ENCODE measurements at regions not wholly inside any gene's neighbourhood (a gene's known extent, or its start where the extent isn't known, plus 50 kb on each side); places are given as distances from the start of the nearest gene placed in this dataset.

DNA sequence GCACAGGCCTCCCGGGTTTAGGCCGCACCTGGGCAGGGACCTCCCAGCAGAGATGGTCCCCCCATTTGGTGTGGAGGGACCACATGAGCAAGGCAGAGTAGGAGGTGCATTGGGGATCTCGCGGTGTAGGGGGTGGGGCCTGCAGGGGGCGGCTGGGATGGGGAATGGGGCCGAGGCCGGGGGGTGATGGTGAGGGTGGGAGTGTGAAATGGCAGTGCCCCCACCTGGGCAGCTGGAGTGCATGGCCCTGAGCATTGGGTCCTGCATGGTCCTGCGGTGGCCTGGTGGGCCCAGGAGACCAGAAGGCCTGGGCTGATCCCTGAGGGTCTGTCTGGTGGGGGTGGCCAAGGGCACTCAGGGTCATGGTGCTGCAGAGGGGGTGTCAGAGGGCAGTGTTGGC, 111.8 kb downstream of the KIF26A start:
- DNase-seq: no peak

DNA sequence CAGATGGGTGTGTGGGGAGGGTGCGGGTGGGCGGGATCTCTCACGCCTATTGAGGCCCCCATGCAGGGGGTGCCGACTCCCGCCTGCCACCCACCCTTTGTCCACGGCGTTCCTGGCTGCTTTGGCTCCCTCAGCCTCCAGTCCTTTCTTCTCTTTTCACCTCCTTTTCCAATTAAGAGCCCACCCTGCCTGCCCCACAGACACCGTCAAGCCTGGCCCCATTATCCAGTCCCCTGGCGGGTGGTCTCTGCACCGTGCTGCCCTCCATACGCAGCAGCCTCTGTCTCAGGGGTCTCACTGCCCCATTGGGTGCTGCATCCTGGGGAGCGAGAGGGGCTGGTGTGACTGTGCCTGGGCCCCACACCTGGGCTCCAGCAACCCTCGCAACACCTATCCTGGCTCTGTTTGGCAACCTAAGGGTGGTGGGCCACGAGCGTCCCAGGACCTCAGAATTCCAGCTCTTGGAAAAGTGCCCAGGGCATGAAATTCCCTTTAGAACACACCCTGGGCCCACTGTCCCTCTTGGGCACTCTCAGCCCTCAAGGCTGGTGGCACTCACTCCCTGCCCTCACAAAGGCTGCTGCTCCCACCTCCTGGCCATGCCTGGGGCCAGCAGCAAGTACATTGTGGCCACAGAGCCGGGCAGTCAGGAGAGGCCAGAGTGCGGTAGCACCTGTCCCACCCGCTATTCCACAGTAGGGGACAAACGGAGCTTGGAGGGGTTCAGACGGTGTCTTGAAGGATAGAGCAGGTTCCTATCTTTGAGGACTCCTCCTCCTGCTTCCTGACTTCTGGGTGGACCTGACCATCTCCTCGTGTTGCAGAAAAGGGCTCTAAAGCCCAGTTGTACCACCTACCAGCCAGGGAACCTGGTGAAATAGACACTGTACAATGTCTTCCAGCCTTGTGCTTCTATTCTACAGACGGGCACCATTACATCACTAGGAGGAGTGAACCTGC, 114.1 kb downstream of the KIF26A start:
- no peak for DNase-seq

DNA sequence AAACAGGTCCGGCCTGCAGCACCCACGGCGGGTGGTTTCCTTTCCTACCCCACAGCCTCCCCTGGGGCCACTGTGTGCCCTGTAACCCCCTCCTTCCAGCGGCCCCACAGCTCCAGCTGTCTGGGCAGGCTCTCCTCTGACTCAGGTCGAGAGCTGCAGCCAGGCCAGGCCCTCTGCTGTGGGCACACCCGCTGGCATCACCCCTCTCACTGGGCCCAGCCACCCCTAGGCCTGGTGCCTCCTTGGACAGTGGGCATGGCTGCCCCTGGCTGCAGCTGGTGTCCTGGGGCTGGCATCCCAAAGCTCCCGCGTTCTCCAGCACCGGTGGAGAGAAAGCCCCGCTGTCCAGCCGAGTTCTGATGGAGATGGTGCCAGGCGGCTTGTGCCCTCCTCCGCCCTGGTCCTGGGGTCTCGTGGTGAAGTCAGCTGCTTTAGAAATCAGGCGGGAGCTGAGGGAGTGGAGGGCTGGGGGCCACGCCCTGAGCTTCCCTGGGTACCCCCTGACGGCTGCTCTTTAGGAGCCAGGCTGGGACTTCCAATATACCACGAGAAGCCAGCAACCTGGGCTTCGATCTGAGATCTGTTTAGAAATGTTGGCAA, 114.9 kb downstream of the KIF26A start:
- DNase-seq: no peak

DNA sequence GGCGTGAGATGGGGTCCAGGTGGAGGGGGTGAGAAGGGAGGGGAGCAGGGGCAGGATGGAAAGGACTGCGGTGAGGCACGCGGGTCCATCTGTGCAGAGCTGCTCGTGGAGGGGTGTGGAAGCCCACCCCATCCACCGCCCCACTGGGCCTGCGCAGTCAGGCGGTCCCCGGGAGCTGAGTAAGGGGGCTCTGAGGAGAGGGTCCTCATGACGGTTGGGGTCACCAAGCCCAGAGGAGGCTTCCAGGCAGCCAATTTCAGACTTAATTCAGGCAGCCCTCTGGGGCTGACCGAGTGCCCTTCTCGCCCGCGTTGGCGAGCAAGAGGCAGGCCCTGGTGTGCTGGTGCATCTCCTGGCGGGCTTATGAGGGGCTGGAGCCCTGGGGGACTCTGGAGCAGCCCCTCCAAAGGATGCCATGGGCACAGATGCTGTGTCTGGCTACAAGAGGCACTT, 115.5 kb downstream of the KIF26A start:
- no peak for DNase-seq

DNA sequence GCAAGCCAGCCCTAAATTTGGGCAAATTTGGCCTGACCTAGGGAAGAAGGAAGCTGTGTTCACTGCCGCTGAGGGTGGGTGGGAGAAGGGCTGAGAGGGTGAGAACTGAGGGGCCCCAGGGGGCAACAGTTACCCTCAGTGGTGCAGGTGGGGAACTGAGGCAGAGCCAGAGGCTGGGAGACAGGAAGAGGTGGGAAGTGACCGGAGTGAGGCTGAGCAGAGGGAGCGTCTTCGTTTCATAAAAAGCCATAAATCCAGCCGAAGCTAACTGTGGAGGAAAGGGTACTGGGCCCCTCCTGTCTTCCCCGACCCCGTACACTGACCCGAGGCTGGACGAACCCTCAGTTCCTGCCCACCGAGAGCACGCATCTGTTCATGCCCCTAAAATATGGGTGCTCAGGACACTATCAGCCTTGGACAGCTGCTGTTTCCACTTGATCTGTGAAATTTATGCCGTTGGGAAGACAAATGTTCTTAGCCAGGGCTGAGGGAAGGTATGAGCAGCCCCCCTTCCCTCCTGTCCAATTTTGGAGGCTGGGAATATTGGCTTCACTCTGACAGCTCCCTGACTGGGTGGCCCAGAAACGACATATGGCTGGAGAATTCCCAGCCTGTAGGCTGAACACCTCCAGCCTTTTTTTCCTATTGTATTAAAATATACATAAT, 116.5 kb downstream of the KIF26A start:
- DNase-seq: no peak

DNA sequence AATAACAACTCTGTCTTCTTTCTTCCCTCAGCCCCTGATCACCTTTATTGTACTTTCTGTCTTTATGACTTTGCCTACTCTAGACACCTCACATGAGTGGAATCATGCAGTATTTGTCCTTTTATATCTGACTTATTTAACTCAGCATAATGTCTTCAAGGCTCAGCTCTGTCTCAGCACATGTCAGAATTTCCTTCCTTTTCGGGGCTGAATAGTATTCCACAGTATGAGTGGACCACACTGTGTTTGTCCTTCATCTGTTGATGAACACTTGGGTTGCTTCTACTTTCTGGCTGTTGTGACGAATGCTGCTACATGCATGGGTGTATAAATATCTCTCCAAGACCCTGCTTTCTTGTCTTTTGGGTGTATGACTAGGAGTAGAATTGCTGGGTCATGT, 117.6 kb downstream of the KIF26A start:
- no peak for DNase-seq

DNA sequence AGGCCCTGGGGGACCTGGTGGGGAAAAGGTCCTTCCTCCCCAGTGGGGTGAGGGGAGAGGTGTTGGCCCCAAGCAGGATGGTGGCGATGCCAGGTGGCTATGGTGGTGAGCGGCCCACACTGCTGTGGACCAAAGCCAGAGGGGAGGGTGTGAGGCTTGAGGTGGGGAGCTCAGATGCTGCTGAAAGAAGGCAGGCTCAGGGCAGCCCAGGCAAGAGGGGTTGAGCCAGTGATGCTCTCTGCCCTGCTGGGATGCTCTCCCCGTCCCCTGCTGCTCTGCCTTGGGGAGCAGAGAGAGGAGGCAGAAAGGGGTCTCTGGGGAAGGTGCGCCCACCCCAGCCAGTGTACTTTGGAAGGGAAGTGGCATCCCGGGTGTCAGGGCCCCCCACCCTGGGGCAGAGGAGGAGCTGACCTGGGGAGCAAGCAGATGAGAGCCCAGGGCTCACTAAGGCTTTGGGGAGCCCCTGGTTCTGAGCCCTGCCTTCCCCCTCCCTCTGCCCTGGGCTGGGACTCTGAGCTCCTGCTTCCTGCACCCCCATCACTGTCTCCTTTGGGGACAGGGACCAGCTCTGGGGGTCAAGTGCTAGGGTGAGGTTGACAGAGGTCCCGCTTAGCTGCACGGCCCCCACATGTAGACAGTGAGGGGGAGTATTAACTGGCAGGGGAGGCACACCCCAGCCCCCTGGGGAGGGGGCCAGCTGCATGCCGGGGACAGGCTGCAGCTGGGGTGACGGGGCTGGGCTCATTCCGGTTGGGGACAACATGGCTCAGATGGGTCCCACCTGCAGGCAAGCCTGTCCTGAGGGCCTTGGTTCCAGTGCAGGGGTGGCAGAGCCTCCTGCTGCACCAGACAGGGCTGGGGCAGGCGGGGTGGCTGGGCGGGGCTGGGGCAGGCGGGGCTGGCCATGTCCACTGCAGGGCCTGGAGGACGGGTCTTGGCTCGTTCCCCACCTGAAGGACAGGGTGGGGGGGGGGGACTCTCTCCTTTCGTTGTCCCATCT, 124.4 kb downstream of the KIF26A start:
- DNase-seq: no peak

DNA sequence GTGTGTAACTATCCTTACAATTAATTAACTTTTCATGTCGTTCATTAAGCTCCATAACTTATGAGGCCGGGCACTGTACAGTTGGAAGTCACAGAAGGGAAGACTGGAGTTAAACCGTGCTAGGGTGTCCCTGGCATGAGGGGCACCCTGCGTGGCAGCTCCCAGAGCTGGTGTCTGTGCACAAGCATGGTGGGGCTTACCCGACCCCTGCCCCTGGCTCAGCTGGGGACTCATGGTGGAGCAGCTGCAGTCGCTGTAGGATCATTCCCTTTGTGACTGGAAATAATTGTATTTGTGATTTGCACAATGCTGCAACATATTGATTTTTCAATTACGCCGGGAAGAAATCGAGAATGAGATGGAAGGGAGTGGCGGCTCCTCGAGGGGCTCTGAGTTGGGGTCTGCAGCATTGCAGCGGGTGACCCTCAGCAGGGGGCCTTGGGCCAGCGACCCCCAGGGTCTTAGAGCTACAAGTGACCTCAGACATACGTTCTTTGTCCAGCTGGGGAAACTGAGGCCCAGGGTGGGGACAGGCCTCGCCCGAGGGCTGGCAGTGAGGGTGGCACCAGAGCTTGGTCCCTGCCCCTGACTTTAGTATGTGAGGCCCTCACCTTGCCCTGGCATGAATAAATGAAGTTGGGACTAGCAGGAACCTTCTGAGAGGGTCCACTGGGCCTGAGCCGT, 125.4 kb downstream of the KIF26A start:
- DNase-seq: no peak

DNA sequence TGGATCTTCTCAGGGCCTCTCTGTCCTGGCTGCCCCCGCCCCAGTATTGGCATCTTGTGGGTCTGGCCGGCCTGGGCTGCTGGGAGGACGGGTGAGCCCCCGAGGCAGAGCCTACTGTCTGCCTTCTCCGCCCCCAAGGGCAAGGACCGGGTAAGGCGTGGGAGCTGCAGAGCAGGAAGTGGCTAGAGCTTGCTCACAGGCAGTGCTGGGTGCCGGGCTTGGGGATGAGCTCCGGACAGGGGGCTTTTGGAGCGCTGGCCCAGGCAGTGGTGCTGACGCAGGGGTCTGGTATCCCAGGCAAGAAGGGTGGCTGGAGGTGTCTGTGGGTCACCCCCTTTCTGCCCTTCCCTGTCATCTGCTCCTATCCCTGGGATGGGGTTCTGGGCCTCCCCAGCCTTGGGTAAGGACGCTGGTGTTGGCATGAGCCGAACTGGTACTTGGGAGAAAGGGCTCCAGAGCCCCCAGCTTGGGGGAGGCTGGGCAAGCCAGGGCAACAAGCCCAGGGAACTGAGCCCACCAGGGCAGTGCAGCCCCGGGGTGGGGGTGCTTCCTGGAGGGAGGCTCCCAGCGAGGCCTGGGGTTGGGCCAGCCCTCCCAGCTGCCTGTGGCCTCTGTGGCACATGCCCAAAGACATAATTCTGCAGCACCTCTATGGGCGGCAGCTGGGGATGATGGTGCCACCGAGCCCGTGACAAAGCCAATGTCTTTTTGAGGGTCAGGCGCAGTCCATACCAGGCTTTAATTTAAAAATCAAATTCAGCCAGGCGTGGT, 126.3 kb downstream of the KIF26A start:
- DNase-seq: no peak

DNA sequence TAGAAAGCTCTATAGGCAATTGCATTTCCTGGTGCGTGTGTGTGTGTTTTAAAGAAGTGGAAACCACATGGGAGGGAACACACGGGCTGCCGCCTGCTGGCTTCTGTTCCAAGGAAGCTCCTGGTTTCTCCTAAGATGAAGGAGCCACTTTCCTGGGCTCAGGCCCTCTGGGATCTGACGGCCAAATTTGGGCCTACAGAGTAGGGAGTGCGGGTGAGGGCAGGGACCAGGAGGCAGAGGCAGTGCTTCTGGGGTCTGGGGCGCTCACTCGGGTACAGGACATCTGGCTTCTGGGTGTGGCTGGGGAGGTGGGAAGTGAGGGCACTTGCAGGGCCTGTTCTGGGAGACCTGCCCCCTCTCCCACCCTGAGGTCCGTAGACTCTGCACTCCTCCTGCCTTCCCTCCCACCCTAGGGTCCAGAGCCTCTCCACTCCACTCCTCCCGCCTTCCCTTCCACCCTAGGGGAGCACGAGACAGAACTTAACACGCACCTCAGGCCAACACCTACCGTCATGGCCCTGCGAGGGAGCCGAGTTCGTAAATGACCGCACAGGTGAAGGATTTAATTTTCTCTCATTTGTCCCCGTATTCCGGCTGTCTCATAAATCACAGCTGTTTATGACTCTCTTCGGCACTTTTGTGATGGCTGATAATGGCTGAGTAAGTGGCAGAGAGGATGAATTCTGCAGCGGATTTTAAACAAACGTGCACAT, 127.7 kb downstream of the KIF26A start:
- DNase-seq: no peak

DNA sequence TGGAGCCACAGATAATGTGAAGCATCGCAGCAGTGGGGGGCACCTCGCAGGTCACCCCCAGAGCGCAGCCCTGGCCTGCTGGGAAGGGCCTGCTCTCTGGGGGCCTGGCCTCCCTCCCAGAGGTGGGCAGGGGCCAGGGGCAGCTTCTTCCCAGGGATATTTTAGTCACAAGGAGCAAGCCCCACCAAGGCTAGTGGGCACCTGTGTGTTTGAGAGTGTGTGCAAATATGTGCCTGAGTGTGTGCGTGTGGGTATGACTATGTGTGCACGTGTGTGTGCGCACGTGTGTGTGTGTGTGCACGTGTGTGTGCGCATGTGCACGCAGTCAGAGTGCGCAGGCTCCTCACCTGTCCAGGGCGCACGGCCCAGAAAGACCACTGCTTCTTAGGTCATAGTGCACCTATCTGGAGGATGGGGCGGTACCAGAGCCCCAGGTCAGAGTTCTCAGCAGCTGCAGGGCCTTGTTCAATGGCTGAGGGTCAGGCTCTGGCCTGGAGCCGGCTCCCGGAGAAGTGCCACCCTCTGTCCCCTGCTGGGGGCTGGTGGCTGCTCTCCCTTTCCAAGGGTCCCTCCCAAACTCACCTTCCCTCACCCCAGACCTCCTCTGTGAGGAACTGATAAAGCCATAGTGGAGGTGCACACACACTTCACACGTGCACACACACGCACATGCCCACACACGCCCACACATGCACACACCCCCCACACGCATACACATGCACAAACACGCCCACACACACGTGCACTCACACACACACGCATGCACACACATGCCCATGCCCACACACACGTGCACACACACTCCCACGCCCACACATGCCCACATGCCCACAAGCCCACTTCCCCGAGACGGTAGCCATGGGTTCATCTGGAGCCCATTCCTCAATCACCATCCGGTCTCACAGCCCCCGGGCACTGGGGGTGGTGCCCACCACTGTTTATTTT, 128.5 kb downstream of the KIF26A start:
- DNase-seq: no peak

DNA sequence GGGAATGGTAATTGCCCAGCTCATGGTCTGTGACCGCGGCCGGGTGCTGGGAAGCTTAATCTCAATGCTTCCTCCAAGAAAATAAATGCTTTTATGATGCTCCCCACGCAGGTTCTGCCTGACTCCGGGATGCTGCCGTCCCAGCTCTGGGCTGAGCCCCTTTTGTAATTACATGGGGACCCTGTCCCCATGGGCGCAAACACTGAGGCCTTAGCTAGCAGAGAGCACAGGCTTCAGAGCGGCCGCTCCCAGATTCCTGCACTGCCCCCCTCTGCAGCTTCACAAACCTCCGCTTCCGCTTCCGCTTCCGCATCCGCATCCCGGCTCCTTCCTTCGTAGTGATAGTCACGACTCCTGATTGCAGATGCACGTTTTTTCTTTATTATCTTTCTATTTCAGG, 129.5 kb downstream of the KIF26A start:
- DNase-seq: no peak

DNA sequence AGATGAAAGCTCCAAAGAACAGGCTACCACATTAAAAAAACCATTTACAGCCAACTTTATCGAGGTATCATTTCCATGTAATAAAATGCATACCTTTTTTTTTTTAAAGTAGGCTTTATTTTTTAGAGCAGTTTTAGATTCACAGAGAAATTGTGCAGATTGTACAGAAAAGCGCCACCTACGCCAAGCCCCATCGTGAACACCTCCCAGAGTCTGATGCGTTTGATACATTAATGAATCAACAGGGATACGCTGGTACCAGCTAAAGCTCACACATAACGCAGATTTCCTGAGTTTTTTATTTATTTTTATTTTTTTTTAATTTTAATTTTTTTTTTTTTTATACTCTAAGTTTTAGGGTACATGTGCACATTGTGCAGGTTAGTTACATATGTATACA, 129.9 kb downstream of the KIF26A start:
- DNase-seq: no peak

DNA sequence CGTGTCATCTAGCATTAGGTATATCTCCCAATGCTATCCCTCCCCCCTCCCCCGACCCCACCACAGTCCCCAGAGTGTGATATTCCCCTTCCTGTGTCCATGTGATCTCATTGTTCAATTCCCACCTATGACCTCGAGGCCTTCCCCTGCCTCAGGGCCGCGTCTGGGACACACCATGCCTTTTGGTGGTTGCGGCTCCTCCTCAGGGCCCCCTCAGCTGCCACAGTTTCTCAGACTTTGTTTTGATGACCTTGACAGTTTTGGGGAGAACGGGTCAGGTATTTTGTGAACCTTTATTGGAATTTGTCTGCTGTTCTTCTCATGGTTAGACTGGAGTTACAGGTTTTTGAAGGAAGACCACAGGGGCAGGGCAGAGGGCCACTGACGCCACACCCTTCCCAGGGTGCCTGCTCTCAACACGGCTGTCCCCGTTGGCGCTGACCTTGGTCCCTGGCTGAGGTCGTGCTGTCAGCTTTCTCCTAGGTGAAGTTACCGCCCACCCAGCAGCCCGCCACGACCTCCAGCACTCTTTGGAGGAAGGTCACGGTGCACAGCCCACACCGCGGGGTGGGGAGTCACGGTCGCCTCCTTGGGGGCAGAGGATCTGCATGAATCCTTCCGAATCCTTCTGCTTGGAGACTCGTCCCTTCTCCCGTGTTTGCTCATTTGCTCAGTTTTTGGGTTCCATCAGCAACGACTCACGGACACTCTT, 130.5 kb downstream of the KIF26A start:
- peak; percentile 8 for DNase-seq

DNA sequence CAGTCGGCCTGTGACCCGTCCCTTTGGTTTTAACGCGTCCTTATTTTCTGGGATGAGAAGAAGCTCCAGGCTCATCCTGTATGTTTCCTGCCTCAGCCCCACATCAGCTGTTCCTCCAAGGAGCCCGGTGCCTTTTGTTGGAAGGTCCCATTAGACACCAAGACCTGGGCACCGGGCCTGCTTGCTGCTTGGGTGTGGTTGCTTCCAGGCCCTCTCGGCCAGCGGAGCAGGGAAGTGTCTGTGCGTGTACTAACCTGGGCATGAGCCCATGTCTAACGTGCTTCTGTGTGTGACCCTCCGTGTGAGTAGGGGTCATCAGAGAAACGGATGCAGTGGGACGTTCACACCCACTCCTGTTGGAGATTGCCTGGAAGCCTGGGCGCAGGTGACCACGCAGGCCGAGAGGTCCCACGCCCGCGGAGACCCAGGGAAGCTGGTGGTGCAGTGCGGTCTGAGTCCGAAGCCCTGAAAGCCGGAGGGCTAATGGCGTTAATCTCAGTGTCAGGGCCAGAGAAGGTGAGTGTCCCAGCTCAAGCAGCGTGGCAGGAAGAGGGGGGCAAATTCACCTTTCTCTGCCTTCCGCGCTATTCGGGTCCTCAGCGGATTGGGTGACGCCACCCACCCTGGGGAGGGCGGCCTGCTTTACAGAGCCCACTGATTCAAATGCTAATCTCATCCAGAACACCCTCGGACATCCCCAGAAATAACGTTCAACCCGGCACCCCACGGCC, 131.3 kb downstream of the KIF26A start:
- peak; percentile 6 for DNase-seq

DNA sequence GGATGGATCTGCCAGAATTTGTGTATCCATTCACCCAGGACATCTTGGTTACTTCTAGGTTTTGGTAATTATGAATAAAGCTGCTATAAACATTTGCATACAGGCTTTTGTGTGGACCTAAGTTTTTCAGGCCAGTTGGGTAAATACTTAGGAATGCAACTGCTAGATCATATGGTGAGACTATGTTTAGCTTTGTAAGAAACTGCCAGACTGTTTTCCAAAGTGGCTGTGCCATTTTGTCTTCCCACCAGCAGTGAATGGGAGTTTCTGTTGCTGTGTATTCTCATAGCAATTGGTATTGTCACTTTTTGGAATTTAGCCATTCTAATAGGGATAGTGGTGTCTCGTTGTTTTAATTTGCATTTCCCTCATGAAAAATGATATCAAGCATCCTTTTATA, 133.0 kb downstream of the KIF26A start:
- no peak for DNase-seq

DNA sequence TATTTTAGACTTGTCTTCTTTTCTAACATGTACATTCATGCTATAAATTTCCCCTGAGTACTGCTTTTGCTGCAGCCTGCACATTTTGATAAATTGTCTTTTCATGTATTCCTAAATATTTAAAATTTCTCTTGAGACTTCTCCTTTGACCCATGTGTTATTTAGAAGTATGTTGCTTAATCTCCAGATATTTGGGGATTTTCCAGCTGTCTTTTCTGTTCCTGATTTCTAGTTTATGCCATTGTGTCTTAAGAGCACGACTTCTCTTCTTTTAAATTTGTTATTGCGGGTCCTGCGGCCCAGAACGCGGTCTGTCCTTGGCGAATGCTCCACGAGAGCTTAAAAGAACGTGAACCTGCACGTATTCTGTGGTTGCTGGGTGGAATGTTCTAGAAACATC, 136.4 kb downstream of the KIF26A start:
- DNase-seq: no peak

All from stimulated activated CD8-positive, alpha-beta memory T cell treated with anti-CD3 and anti-CD28 coated beads, Interleukin-4, amount 100 ng/mL, for 48 hours (primary cell).